DMS153 treated with DMSO at 0.1 percent for 48 hours (cell line): ENCODE measurements at regions not wholly inside any gene's neighbourhood (a gene's known extent, or its start where the extent isn't known, plus 50 kb on each side); places are given as distances from the start of the nearest gene placed in this dataset.
"Not testable (repeated sequence)": the region's sequence is repeated elsewhere in the genome, so short reads cannot be mapped to it uniquely, and the experiment has no call there.

Experiments
- DNase-seq: peaks from one replicate; lab custom pipeline; 2025; ENCODE audit not compliant: unreplicated experiment; lab: John Stamatoyannopoulos, UW

- no peak for DNase-seq
Measured at GRCh38 chr18:59038295-59039039, 101.2 kb upstream of the SEC11C start.

GRCh38 chr18:59039040-59039320 lies 100.7 kb upstream of the SEC11C start:
- not testable (repeated sequence) for DNase-seq

GRCh38 chr18:59039449-59039848 lies 100.2 kb upstream of the SEC11C start:
- DNase-seq, result no peak

- DNase-seq, result no peak
Measured at GRCh38 chr18:59040770-59041148, 98.9 kb upstream of the SEC11C start.

- DNase-seq, result no peak
Measured at GRCh38 chr18:59041296-59041695, 98.4 kb upstream of the SEC11C start.

- no peak for DNase-seq
Measured at GRCh38 chr18:59041819-59042815, 97.6 kb upstream of the SEC11C start.

GRCh38 chr18:59044855-59045254 lies 94.8 kb upstream of the SEC11C start:
- DNase-seq, result no peak

GRCh38 chr18:59047321-59048047 lies 92.2 kb upstream of the SEC11C start:
- DNase-seq, result no peak

- DNase-seq, result no peak
Measured at GRCh38 chr18:59048048-59048363, 91.7 kb upstream of the SEC11C start.

- DNase-seq, result no peak
Measured at GRCh38 chr18:59048378-59048777, 91.3 kb upstream of the SEC11C start.

- DNase-seq, result no peak
Measured at GRCh38 chr18:59049721-59050660, 89.7 kb upstream of the SEC11C start.

GRCh38 chr18:59050661-59051057 lies 89.0 kb upstream of the SEC11C start:
- DNase-seq, result no peak

- DNase-seq, result no peak
Measured at GRCh38 chr18:59051470-59052165, 88.1 kb upstream of the SEC11C start.

GRCh38 chr18:59052965-59053820 lies 86.5 kb upstream of the SEC11C start:
- no peak for DNase-seq

GRCh38 chr18:59054496-59055287 lies 85.0 kb upstream of the SEC11C start:
- DNase-seq, result no peak

- no peak for DNase-seq
Measured at GRCh38 chr18:59055345-59056032, 84.2 kb upstream of the SEC11C start.

GRCh38 chr18:59056706-59057492 lies 82.8 kb upstream of the SEC11C start:
- DNase-seq, result no peak
